DND-41 (cell line): ENCODE measurements at regions not wholly inside any gene's neighbourhood (a gene's known extent, or its start where the extent isn't known, plus 50 kb on each side); places are given as distances from the start of the nearest gene placed in this dataset.

Experiments
- EZH2 ChIP-seq: IDR thresholded peaks from 3 replicates; pipeline ENCODE4 v1.6.1; 2012; ENCODE audit warnings: borderline replicate concordance, low read depth, mild to moderate bottlenecking, moderate library complexity, low read length, inconsistent platforms; ENCODE audit not compliant: severe bottlenecking
- TF ChIP-seq, protein P1 (sequence below): IDR thresholded peaks from 2 replicates; pipeline ENCODE4 v1.5.1; 2012; ENCODE audit warnings: borderline replicate concordance, low read length, moderate library complexity, mild to moderate bottlenecking; ENCODE audit not compliant: poor library complexity, severe bottlenecking; ENCODE audit errors: extremely low read depth

DNA sequence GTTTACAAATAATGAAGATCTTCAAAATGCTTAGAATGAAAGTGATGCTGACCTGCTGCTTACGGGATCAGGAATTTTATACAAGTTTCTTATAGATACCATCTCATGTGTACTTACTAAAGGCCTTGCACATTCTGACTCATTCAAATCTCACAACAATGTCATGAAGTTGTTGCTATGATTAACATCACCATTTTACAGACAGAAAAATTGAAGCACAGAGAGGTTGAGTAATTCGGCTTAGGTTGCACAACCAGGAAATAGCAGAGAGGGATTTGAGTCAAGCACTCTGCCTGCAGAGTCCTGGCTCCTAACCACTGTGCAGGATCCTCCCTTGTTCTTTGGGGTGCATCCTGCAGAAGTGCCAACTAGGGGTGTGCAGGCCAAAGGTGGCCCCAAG, 471.9 kb downstream of the MIAT start:
- TF ChIP-seq, protein P1, sequence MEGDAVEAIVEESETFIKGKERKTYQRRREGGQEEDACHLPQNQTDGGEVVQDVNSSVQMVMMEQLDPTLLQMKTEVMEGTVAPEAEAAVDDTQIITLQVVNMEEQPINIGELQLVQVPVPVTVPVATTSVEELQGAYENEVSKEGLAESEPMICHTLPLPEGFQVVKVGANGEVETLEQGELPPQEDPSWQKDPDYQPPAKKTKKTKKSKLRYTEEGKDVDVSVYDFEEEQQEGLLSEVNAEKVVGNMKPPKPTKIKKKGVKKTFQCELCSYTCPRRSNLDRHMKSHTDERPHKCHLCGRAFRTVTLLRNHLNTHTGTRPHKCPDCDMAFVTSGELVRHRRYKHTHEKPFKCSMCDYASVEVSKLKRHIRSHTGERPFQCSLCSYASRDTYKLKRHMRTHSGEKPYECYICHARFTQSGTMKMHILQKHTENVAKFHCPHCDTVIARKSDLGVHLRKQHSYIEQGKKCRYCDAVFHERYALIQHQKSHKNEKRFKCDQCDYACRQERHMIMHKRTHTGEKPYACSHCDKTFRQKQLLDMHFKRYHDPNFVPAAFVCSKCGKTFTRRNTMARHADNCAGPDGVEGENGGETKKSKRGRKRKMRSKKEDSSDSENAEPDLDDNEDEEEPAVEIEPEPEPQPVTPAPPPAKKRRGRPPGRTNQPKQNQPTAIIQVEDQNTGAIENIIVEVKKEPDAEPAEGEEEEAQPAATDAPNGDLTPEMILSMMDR, result no peak
- TF ChIP-seq EZH2, result no peak
